Spleen (tissue), 7 donors: ENCODE measurements at regions not wholly inside any gene's neighbourhood (a gene's known extent, or its start where the extent isn't known, plus 50 kb on each side); places are given as distances from the start of the nearest gene placed in this dataset.

Source experiments
- CTCF ChIP-seq, 11 experiments: fragments of 200-600 bp in 7 of 11; fragments of 450-650 bp in 4 of 11; sonication (generic) in 4 of 11; IDR thresholded peaks in 8 of 11; conservative IDR thresholded peaks in 3 of 11; 1 replicate in 7 of 11; 2 replicates in 4 of 11; pipeline versions ENCODE4 v1.4.0 to v1.8.0; 2016 to 2021; ENCODE audit warnings: antibody characterized with exemption in 11 of 11, inconsistent platforms in 4 of 11, mild to moderate bottlenecking in 1 of 11
- POLR2A ChIP-seq, 3 donors: fragments of 450-650 bp; IDR thresholded peaks; one replicate each; pipeline ENCODE4 v1.5.1; 2017; ENCODE audit warnings: antibody characterized with exemption in 3 of 3, mild to moderate bottlenecking in 1 of 3
- donor health status: DM: no; HTN: no; CAD: no; lungs with moderate emphysema.
- donor health status: DM: no; HTN: no; CAD: no.
- donor health status: DM: no; HTN: no; CAD: no.

GRCh38 chr12:111105294-111105693 lies 184.9 kb upstream of the MYL2 start:
- TF ChIP-seq CTCF (IDR thresholded peaks at IDR 0.05 in 8 of 11, conservative IDR thresholded peaks at IDR 0.05 in 3 of 11) (no peak), POLR2A (IDR thresholded peaks at IDR 0.05) (no peak)
